GM12892 (cell line): ENCODE measurements at regions not wholly inside any gene's neighbourhood (a gene's known extent, or its start where the extent isn't known, plus 50 kb on each side); places are given as distances from the start of the nearest gene placed in this dataset.

Experiments used
- POLR2A ChIP-seq: IDR thresholded peaks from 2 replicates; pipeline ENCODE4 v1.6.1; 2011; ENCODE audit warnings: low read depth, low read length, control low read depth
- POLR2AphosphoS5 ChIP-seq: IDR thresholded peaks from 2 replicates; pipeline ENCODE4 v1.6.1; 2011; ENCODE audit warnings: low read depth, low read length, control low read depth
- TAF1 ChIP-seq: IDR thresholded peaks from 2 replicates; pipeline ENCODE4 v1.6.1; 2011; ENCODE audit warnings: low read depth, mild to moderate bottlenecking, control low read depth, low read length, borderline replicate concordance

- TF ChIP-seq TAF1 (no peak), POLR2A (no peak), POLR2AphosphoS5 (no peak)
Measured at GRCh38 chr7:10022957-10023356, 950.7 kb upstream of the PHF14 start.
